ENCODE measurements at regions not wholly inside any gene's neighbourhood (a gene's known extent, or its start where the extent isn't known, plus 50 kb on each side); places are given as distances from the start of the nearest gene placed in this dataset.
"Not testable (repeated sequence)": the region's sequence is repeated elsewhere in the genome, so short reads cannot be mapped to it uniquely, and the experiment has no call there.

GRCh38 chr11:127965939-127966668 lies 621.3 kb downstream of the ETS1 start:
- Histone ChIP-seq H3K4me1 (no peaks in the 10 kb centered on the region), H3K27ac (replicated peaks) (no peak overlapping the region), H3K9me3 (replicated peaks) (no peaks in the 10 kb centered on the region), H3K36me3 (no peaks in the 10 kb centered on the region), H3K4me3 (no peak overlapping the region), H3K27me3 (ENCODE audit: low read depth) (no peaks in the 10 kb centered on the region)
- intact Hi-C loops (cut with micrococcal nuclease), result no loop called here
- TF ChIP-seq CTCF (IDR thresholded peaks at IDR 0.05; ENCODE audit: borderline replicate concordance), result no peak
- no peak for DNase-seq

- Histone ChIP-seq H3K27me3 (ENCODE audit: low read depth) (no peaks in the 10 kb centered on the region), H3K4me1 (no peaks in the 10 kb centered on the region), H3K36me3 (no peaks in the 10 kb centered on the region), H3K9me3 (replicated peaks) (no peaks in the 10 kb centered on the region), H3K4me3 (no peak overlapping the region), H3K27ac (replicated peaks) (no peak overlapping the region)
- no peak for DNase-seq
- no peak for TF ChIP-seq CTCF (IDR thresholded peaks at IDR 0.05; ENCODE audit: borderline replicate concordance)
- intact Hi-C loops (cut with micrococcal nuclease), result no loop called here
These were observed 624.9 kb downstream of the ETS1 start for GRCh38 chr11:127962416-127962815.

- Histone ChIP-seq H3K4me1 (no peaks in the 10 kb centered on the region), H3K27me3 (ENCODE audit: low read depth) (no peaks in the 10 kb centered on the region), H3K27ac (replicated peaks) (no peak overlapping the region), H3K9me3 (replicated peaks) (no peaks in the 10 kb centered on the region), H3K4me3 (no peak overlapping the region), H3K36me3 (no peaks in the 10 kb centered on the region)
- no peak for TF ChIP-seq CTCF (IDR thresholded peaks at IDR 0.05; ENCODE audit: borderline replicate concordance)
- no peak for DNase-seq
- intact Hi-C loops (cut with micrococcal nuclease), result no loop called here
These were observed 637.2 kb downstream of the ETS1 start for GRCh38 chr11:127950162-127950561.

GRCh38 chr11:127943763-127944162 lies 643.6 kb downstream of the ETS1 start:
- H3K27ac ChIP-seq (replicated peaks), result no peak overlapping the region
- TF ChIP-seq CTCF (IDR thresholded peaks at IDR 0.05; ENCODE audit: borderline replicate concordance), result no peak
- no peak for DNase-seq
- H3K4me3 ChIP-seq, result no peak overlapping the region
- intact Hi-C loops (cut with micrococcal nuclease), result no loop called here
- H3K27me3 ChIP-seq (ENCODE audit: low read depth), result no peaks in the 10 kb centered on the region
- no peaks in the 10 kb centered on the region for H3K36me3 ChIP-seq
- no peaks in the 10 kb centered on the region for H3K4me1 ChIP-seq
- H3K9me3 ChIP-seq (replicated peaks), result peaks cover 4% of the 10 kb centered on the region

- DNase-seq, result no peak
- Histone ChIP-seq H3K4me3 (no peak overlapping the region), H3K9me3 (replicated peaks) (peaks cover 4% of the 10 kb centered on the region), H3K27ac (replicated peaks) (no peak overlapping the region), H3K36me3 (no peaks in the 10 kb centered on the region), H3K4me1 (no peaks in the 10 kb centered on the region), H3K27me3 (ENCODE audit: low read depth) (no peaks in the 10 kb centered on the region)
- TF ChIP-seq CTCF (IDR thresholded peaks at IDR 0.05; ENCODE audit: borderline replicate concordance), result no peak
- intact Hi-C loops (cut with micrococcal nuclease), result no loop called here
These were observed 644.2 kb downstream of the ETS1 start for GRCh38 chr11:127943152-127943551.

- DNase-seq; intact Hi-C loops (cut with micrococcal nuclease): not testable (repeated sequence)
These were observed 645.8 kb downstream of the ETS1 start for GRCh38 chr11:127941554-127941953.

More at GRCh38 chr11:127941554-127941953, 645.8 kb downstream of the ETS1 start:
- H3K27me3 ChIP-seq (ENCODE audit: low read depth); H3K4me1 ChIP-seq; H3K9me3 ChIP-seq (replicated peaks); H3K36me3 ChIP-seq; H3K27ac ChIP-seq (replicated peaks); H3K4me3 ChIP-seq: not testable (repeated sequence)

All from left ventricle myocardium inferior (tissue), 1 donor.